ENCODE measurements at regions not wholly inside any gene's neighbourhood (a gene's known extent, or its start where the extent isn't known, plus 50 kb on each side); places are given as distances from the start of the nearest gene placed in this dataset.
A peak's percentile ranks its signal among the peaks of the same experiment; 100 is the strongest.
"Not testable (repeated sequence)": the region's sequence is repeated elsewhere in the genome, so short reads cannot be mapped to it uniquely, and the experiment has no call there.

DNA sequence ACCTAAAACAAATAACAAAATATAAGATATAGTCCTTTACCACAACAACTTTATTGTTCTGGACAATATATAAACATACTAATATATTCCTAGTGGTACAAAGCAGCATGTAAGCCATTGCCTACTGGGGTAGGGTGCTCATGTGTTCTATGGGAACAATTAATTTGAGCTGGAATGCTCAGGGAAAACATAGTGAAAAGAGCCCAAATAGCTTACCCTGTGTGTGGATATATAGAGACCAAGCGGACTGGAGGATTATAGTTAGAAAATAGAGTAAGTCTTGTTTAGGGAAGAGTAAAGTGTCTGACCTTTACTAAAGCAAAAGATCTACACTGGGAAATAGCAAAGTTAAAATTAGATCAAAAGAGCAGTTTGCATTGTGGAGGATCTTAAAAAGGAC is 64.8 kb downstream of the MAD2L1 start:
- TF ChIP-seq, protein P1, sequence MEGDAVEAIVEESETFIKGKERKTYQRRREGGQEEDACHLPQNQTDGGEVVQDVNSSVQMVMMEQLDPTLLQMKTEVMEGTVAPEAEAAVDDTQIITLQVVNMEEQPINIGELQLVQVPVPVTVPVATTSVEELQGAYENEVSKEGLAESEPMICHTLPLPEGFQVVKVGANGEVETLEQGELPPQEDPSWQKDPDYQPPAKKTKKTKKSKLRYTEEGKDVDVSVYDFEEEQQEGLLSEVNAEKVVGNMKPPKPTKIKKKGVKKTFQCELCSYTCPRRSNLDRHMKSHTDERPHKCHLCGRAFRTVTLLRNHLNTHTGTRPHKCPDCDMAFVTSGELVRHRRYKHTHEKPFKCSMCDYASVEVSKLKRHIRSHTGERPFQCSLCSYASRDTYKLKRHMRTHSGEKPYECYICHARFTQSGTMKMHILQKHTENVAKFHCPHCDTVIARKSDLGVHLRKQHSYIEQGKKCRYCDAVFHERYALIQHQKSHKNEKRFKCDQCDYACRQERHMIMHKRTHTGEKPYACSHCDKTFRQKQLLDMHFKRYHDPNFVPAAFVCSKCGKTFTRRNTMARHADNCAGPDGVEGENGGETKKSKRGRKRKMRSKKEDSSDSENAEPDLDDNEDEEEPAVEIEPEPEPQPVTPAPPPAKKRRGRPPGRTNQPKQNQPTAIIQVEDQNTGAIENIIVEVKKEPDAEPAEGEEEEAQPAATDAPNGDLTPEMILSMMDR (IDR thresholded peaks at IDR 0.05) = no peak
- TF ChIP-seq POLR2A (IDR thresholded peaks at IDR 0.05) = no peak
- no peaks in the 10 kb centered on the region for H3K9me3 ChIP-seq

DNA sequence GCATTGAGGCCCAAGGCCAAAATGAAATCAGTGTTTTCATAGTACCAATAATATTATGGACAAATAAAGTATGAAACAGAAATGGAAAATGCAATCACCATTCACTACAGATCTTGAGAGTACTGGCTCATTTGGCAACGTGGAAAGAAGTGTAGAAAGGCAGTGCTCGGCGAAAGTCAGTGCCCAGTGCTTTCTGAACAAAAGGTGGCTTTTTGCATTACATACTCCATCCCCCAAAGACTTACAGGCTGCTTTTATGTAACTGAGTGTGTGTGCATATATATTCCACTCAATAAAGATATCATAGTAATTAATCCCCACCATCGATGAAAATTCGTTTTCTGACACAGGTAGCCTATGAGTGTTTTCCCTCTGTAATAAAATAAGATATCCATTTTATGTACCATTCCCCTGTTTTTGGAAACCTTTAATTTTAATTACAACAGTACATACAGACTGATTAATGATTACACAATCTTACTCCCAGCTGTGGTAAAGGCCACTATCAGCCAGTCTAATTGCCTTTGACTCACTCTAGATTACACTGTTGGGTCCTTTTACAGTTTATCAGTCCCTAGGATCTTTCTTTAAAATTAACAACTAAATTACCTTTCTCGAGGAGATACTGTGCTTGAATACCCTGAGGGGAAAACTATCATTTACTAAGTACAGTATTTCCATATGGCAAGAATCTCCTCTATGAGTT is 65.9 kb downstream of the MAD2L1 start:
- no peaks in the 10 kb centered on the region for H3K27me3 ChIP-seq
- intact Hi-C loops (cut with DNase I) = no loop called here
- H3K9me3 ChIP-seq = no peaks in the 10 kb centered on the region
- no peak for ATAC-seq
- no peaks in the 10 kb centered on the region for H3K4me1 ChIP-seq
- no peak overlapping the region for H3K4me3 ChIP-seq
- WGBS, 4 donors = 72 to 87% (median 79%) methylated on average over 6 of the region's 6 CpGs
- no peaks in the 10 kb centered on the region for H3K36me3 ChIP-seq
- TF ChIP-seq, protein P1 (IDR thresholded peaks at IDR 0.05) = no peak
- no peak for TF ChIP-seq POLR2A (IDR thresholded peaks at IDR 0.05)
- H3K27ac ChIP-seq = no peak overlapping the region
- no peak for DNase-seq

More for the DNA sequence above, 64.8 kb downstream of the MAD2L1 start:
- DNase-seq (no peak), ATAC-seq (no peak)
- whole genome bisulfite sequencing, 4 donors = 90 to 93% (median 91%) methylated on average over 1 of the region's 1 CpG
- H3K4me1 ChIP-seq = no peaks in the 10 kb centered on the region
- no peak overlapping the region for H3K4me3 ChIP-seq
- H3K36me3 ChIP-seq = no peaks in the 10 kb centered on the region
- H3K27me3 ChIP-seq = no peaks in the 10 kb centered on the region
- no peak overlapping the region for H3K27ac ChIP-seq
- intact Hi-C loops (cut with DNase I) = no loop called here

DNA sequence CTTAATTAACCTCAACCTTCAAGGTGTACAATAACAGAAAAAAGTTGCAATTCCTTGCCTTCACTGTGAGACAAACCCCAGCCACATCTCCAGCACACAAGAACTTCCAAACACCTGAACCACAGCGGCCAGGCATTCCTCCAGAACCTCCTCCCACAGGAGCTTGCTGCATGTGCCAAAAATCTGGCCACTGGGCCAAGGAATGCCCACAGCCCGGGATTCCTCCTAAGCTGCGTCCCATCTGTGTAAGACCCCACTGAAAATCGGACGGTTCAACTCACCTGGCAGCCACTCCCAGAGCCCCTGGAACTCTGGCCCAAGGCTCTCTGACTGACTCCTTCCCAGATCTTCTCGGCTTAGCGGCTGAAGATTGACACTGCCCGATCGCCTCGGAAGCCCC is 70.6 kb downstream of the MAD2L1 start:
- not testable (repeated sequence) for H3K4me3 ChIP-seq

DNA sequence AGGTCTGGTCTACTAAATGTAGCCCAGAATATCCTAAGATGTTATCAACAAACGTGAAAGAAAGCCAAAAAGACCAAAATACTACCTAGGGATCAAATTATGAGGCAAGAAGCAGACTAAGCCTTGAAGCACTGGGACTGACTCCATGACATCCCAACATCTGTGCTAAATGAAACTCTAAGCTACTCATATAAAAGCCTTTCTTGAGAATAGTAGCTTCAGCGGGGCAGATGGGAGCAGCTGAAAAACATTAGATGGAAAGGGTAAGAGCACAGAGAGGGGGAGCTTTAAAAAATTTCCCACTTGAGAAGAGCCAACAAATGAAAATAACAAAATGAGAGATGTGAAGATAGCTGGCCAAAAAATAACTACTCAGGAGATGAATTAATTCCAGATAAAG is 81.7 kb downstream of the MAD2L1 start:
- intact Hi-C loops (cut with DNase I) = no loop called here
- no peaks in the 10 kb centered on the region for H3K9me3 ChIP-seq
- TF ChIP-seq, protein P1 (IDR thresholded peaks at IDR 0.05) = no peak
- TF ChIP-seq POLR2A (IDR thresholded peaks at IDR 0.05) = no peak
- 41 to 52% (median 45%) methylated on average over 2 of the region's 2 CpGs for WGBS, 4 donors
- no peaks in the 10 kb centered on the region for H3K27me3 ChIP-seq
- no peak for DNase-seq
- no peak overlapping the region for H3K4me3 ChIP-seq
- no peaks in the 10 kb centered on the region for H3K36me3 ChIP-seq
- peak overlapping the region in 3 of 12 donors; percentile 7 to 28 (median 13) for H3K27ac ChIP-seq
- peak in 2 of 4 donors; percentile 26 to 55 for ATAC-seq
- peaks cover 0 to 3% (median 0%) of the 10 kb centered on the region in 12 donors for H3K4me1 ChIP-seq

More for the DNA sequence above, 70.6 kb downstream of the MAD2L1 start:
- H3K9me3 ChIP-seq; intact Hi-C loops (cut with DNase I); H3K27me3 ChIP-seq; H3K4me1 ChIP-seq; H3K36me3 ChIP-seq; H3K27ac ChIP-seq; ATAC-seq; DNase-seq: not testable (repeated sequence)
- WGBS, 4 donors = 86 to 94% (median 91%) methylated on average over 8 to 10 of the region's 10 CpGs

DNA sequence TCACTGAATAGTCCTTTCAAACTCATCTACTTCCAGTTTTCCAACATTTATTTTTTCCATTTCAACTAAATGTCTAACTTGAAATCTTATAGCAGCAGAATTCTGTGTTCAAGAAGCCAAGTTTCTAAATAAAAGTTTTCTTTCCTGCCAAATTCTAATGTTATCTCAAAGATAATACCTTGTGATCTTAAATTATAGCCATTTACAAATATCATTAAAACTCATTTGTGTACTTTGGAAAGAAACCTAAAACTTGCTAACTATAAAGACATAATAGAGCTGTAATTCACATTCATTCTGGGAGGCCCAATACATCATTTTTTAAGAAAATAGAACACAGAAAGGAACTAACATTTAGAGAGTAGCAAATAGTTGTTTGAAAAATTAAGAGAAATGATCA is 83.9 kb downstream of the MAD2L1 start:
- no peaks in the 10 kb centered on the region for H3K36me3 ChIP-seq
- H3K4me3 ChIP-seq = no peak overlapping the region
- no peak for ATAC-seq
- intact Hi-C loops (cut with DNase I) = no loop called here
- DNase-seq = no peak
- no peaks in the 10 kb centered on the region for H3K27me3 ChIP-seq
- peaks cover 0 to 3% (median 0%) of the 10 kb centered on the region in 12 donors for H3K4me1 ChIP-seq
- H3K9me3 ChIP-seq = no peaks in the 10 kb centered on the region
- no peak overlapping the region for H3K27ac ChIP-seq
- no peak for TF ChIP-seq POLR2A (IDR thresholded peaks at IDR 0.05)
- TF ChIP-seq, protein P1 (IDR thresholded peaks at IDR 0.05) = no peak
